K562 (cell line): ENCODE measurements at regions not wholly inside any gene's neighbourhood (a gene's known extent, or its start where the extent isn't known, plus 50 kb on each side); places are given as distances from the start of the nearest gene placed in this dataset.

Source experiments
- ATAC-seq: fragments of 200-7000 bp; cut with Tn5 transposase; 3 replicates; pipeline ENCODE4 v1.9.1; 2020; ENCODE audit warnings: moderate library complexity
- BruUV-seq: library from RNA; stranded (reverse); fragments of 400-500 nt; replicated peaks from 2 replicates; lab custom pipeline; 2021; lab: Mats Ljungman, UMichigan
- CTCF ChIA-PET: fragments of 300-600 bp; formaldehyde crosslinking; extraction: SDS; loops from one replicate; lab custom pipeline; 2021; ENCODE audit warnings: low intra/inter-chr PET ratio; lab: Yijun Ruan, JAX
- POLR2A ChIA-PET: fragments of 300-600, 350-650 bp; sonication (Branson Sonifier 250); formaldehyde crosslinking; extraction: SDS; loops from one replicate; lab custom pipeline; 2021; ENCODE audit warnings: antibody characterized with exemption, inconsistent platforms; lab: Yijun Ruan, JAX
- DNase-seq, 4 experiments: peaks; one replicate each; pipeline versions ENCODE4 v3.0.0 to v3.0.0-alpha.2; 2011 to 2018; ENCODE audit warnings: low spot score in 3 of 4, mixed read lengths in 3 of 4; ENCODE audit errors: extremely low read depth in 1 of 4
- FAIRE-seq: peaks from 2 replicates; lab custom pipeline; 2011; peaks lifted over from hg19 to GRCh38; lab: Jason Lieb, UNC
- H2AFZ ChIP-seq: 2 replicates; pipeline ENCODE4 v1.6.0; 2011; ENCODE audit warnings: low read depth, low read length, control low read depth, inconsistent platforms
- H3K27ac ChIP-seq: fragments of 200-600 bp; 3 replicates; pipeline ENCODE4 v1.8.0; 2011; ENCODE audit warnings: low read depth, mild to moderate bottlenecking, control low read depth, inconsistent platforms, low read length, moderate library complexity, mixed read lengths; ENCODE audit errors: extremely low read depth
- H3K27me3 ChIP-seq, 2 experiments: fragments of 300-600 bp in 1 of 2; 2 replicates in 1 of 2; 3 replicates in 1 of 2; pipeline versions ENCODE4 v1.6.0 to v1.8.0; 2011; ENCODE audit warnings: inconsistent platforms in 2 of 2, low read length in 2 of 2, mild to moderate bottlenecking in 1 of 2, mixed read lengths in 1 of 2, moderate library complexity in 1 of 2; ENCODE audit not compliant: control insufficient read depth in 2 of 2, insufficient read depth in 2 of 2
- H3K36me3 ChIP-seq: fragments of 300-600 bp; 3 replicates; pipeline ENCODE4 v1.8.0; 2011; ENCODE audit warnings: mild to moderate bottlenecking, low read length, inconsistent platforms; ENCODE audit not compliant: control insufficient read depth, insufficient read depth
- H3K4me1 ChIP-seq, 2 experiments: fragments of 200-600 bp in 1 of 2; replicated peaks in 1 of 2; 2 replicates in 1 of 2; 3 replicates in 1 of 2; pipeline versions ENCODE4 v1.5.1 to v1.8.0; 2011; ENCODE audit warnings: inconsistent platforms in 2 of 2, low read length in 2 of 2, mild to moderate bottlenecking in 1 of 2, mixed read lengths in 1 of 2, moderate library complexity in 1 of 2; ENCODE audit not compliant: control insufficient read depth in 2 of 2, insufficient read depth in 2 of 2
- H3K4me2 ChIP-seq: 2 replicates; pipeline ENCODE4 v1.6.1; 2011; ENCODE audit warnings: low read length, control low read depth, inconsistent platforms, mixed read lengths; ENCODE audit not compliant: insufficient read depth
- H3K4me3 ChIP-seq: fragments of 200-600 bp; sonication (generic), shearing (Covaris generic); 2 replicates; pipeline ENCODE4 v1.5.1; 2016; ENCODE audit warnings: control low read depth, inconsistent platforms
- H3K79me2 ChIP-seq: fragments of 200-600 bp; 3 replicates; pipeline ENCODE4 v1.8.0; 2011; ENCODE audit warnings: low read length, inconsistent platforms; ENCODE audit not compliant: control insufficient read depth, insufficient read depth
- H3K9ac ChIP-seq, 2 experiments: 2 replicates each; pipeline versions ENCODE4 v1.6.0 to v1.6.1; 2011; ENCODE audit warnings: low read depth in 2 of 2, low read length in 2 of 2, control low read depth in 1 of 2, inconsistent platforms in 1 of 2, mild to moderate bottlenecking in 1 of 2, mixed read lengths in 1 of 2; ENCODE audit not compliant: insufficient read depth in 1 of 2
- H3K9me1 ChIP-seq: one replicate; pipeline ENCODE4 v1.6.0; 2011; ENCODE audit warnings: inconsistent platforms, mild to moderate bottlenecking, low read length, moderate library complexity; ENCODE audit not compliant: control insufficient read depth, insufficient read depth
- H3K9me3 ChIP-seq: replicated peaks from 2 replicates; pipeline ENCODE4 v1.5.1; 2011; ENCODE audit warnings: low read depth, low read length, inconsistent platforms; ENCODE audit not compliant: control insufficient read depth, insufficient read depth
- H4K20me1 ChIP-seq: replicated peaks from 2 replicates; pipeline ENCODE4 v1.6.1; 2011; ENCODE audit warnings: low read length, inconsistent platforms, mixed read lengths; ENCODE audit not compliant: control insufficient read depth, insufficient read depth
- FOXJ2 ChIP-seq: fragments of 200-800 bp; sonication (Bioruptor generic); IDR thresholded peaks from 2 replicates; pipeline ENCODE4 v1.6.1; 2016; ENCODE audit warnings: missing genetic modification characterization, missing compliant biosample characterization
- HCFC1 ChIP-seq: IDR thresholded peaks from 2 replicates; pipeline ENCODE4 v1.6.1; 2012; ENCODE audit warnings: low read depth, low read length, improper control_type of control experiment
- HNRNPLL ChIP-seq: fragments of 200-400 bp; formaldehyde crosslinking; IDR thresholded peaks from 2 replicates; pipeline ENCODE4 v1.6.1; 2017; ENCODE audit warnings: low read length, low read depth, mild to moderate bottlenecking; ENCODE audit not compliant: poor library complexity, severe bottlenecking
- NRF1 ChIP-seq, 2 experiments: fragments of 450-650 bp; IDR thresholded peaks in 1 of 2; conservative IDR thresholded peaks in 1 of 2; 2 replicates each; pipeline ENCODE4 v1.6.1; 2014; ENCODE audit warnings: mild to moderate bottlenecking in 2 of 2
- REST ChIP-seq, 2 experiments: fragments of 450-650 bp; formaldehyde crosslinking in 1 of 2; IDR thresholded peaks; 2 replicates each; pipeline versions ENCODE4 v1.4.0 to v1.6.1; 2014 to 2020; ENCODE audit warnings: mild to moderate bottlenecking in 2 of 2, borderline replicate concordance in 1 of 2, low read depth in 1 of 2
- SAP30 ChIP-seq: fragments of 200-600 bp; sonication (generic); IDR thresholded peaks from 2 replicates; pipeline ENCODE4 v1.6.1; 2012; ENCODE audit warnings: borderline replicate concordance, low read depth, mild to moderate bottlenecking, moderate library complexity, low read length, control low read depth, inconsistent platforms; ENCODE audit not compliant: insufficient read depth, poor library complexity, severe bottlenecking
- TEAD1 ChIP-seq, 2 experiments: fragments of 450-650 bp in 1 of 2; sonication (generic) in 1 of 2; formaldehyde crosslinking; IDR thresholded peaks; 2 replicates each; pipeline versions ENCODE4 v1.4.0 to v1.8.0; 2020 to 2022; ENCODE audit warnings: mild to moderate bottlenecking in 2 of 2, missing genetic modification reagents in 1 of 2
- TRIM24 ChIP-seq, 2 experiments: fragments of 450-650 bp; IDR thresholded peaks; 2 replicates each; pipeline ENCODE4 v1.6.1; 2016
- ZBTB2 ChIP-seq: fragments of 450-650 bp; IDR thresholded peaks from 2 replicates; pipeline ENCODE4 v1.6.1; 2016; ENCODE audit warnings: antibody characterized with exemption
- ZNF165 ChIP-seq: fragments of 250-450 bp; sonication (Bioruptor Pico); IDR thresholded peaks from 2 replicates; pipeline ENCODE4 v1.4.0; 2020; ENCODE audit warnings: borderline replicate concordance
- ZNF239 ChIP-seq: fragments of 250-450 bp; sonication (Bioruptor Pico); IDR thresholded peaks from 2 replicates; pipeline ENCODE4 v1.4.0; 2020; ENCODE audit warnings: mild to moderate bottlenecking
- WGBS: fragments of 100-300 bp; shearing (Covaris generic); methylation state at CpG from one replicate; pipeline ENCODE4 v1.1.6; 2016; ENCODE audit warnings: low coverage, mixed read lengths; ENCODE audit not compliant: insufficient coverage; ENCODE audit errors: missing lambda C conversion rate; 5-methylcytosine and 5-hydroxymethylcytosine counted together
- in situ Hi-C: fragments of 300-500 bp; cut with MboI; formaldehyde crosslinking; loops from 4 replicates; pipeline ENCODE4 v1.15.0; 2018; ENCODE audit warnings: inconsistent platforms, mixed read lengths
- intact Hi-C: fragments of 100-400 bp; cut with micrococcal nuclease; formaldehyde crosslinking; loops from 2 replicates; pipeline ENCODE4 v1.14.2; 2022

GRCh38 chr12:84599539-84599938, 313.1 kb downstream of the SLC6A15 start:
- Histone ChIP-seq H2AFZ (no peak overlapping the region), H3K9me1 (no peaks in the 10 kb centered on the region), H3K27me3 (no peaks in the 10 kb centered on the region), H3K9ac (no peak overlapping the region), H3K9me3 (peaks cover 2% of the 10 kb centered on the region; the same call in 1 of the 2 replicates), H3K4me1 (no peaks in the 10 kb centered on the region), H3K36me3 (no peaks in the 10 kb centered on the region), H3K27ac (no peak overlapping the region), H3K79me2 (no peaks in the 10 kb centered on the region), H4K20me1 (no peaks in the 10 kb centered on the region), H3K4me2 (no peak overlapping the region), H3K4me3 (no peak overlapping the region)
- BruUV-seq = no TSS peak
- ATAC-seq (no peak), DNase-seq (no peak), FAIRE-seq (no peak)
- 0% methylated on average over 2 of the region's 2 CpGs for WGBS
- intact Hi-C loops = no loop called here
- TF ChIP-seq ZBTB2 (no peak), TEAD1 (CRISPR knock-in tag; IDR thresholded peaks at IDR 0.05) (no peak), HNRNPLL (no peak), SAP30 (no peak), HCFC1 (no peak), REST (IDR thresholded peaks at IDR 0.05; ENCODE audit: borderline replicate concordance) (no peak), REST (CRISPR knock-in tag; IDR thresholded peaks at IDR 0.05; ENCODE audit: low read depth) (no peak), TRIM24 (IDR thresholded peaks at IDR 0.05) (no peak), ZNF239 (CRISPR knock-in tag) (no peak), ZNF165 (no peak), FOXJ2 (tag) (no peak), NRF1 (conservative IDR thresholded peaks at IDR 0.05 in 1 of 2, IDR thresholded peaks at IDR 0.05 in 1 of 2) (no peak)
- ChIA-PET CTCF (no interaction called here), POLR2A (no interaction called here)
- in situ Hi-C loops = no loop called here
